Stimulated activated CD8-positive, alpha-beta memory T cell treated with anti-CD3 and anti-CD28 coated beads, Interleukin-4, amount 100 ng/mL, for 48 hours (primary cell): ENCODE measurements at regions not wholly inside any gene's neighbourhood (a gene's known extent, or its start where the extent isn't known, plus 50 kb on each side); places are given as distances from the start of the nearest gene placed in this dataset.

ENCODE experiments used
- DNase-seq: peaks from one replicate; pipeline ENCODE4 v3.0.0-alpha.2; 2020

DNA sequence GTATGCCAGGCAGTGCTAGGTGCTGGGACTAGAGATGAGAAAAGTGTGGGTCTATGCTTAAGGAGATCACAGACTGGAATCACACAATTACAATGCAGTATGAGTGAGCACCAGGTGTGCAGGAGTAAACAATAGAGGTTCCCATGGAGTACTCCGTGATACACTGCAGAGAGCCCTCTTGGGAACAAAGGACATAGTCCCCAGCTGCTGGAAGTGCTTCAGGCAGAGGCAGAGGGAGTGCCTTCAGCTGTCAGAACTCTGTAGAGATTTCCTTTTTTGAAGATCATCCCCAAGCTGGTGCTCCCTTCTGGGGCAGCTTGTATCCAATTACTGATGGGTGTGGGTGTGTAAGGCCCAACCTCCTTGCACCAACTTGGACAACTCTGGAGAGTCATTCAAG is 143.5 kb upstream of the PLET1 start:
- DNase-seq = no peak

GRCh38 chr11:112408517-112408916 is 147.9 kb upstream of the PLET1 start:
- no peak for DNase-seq

DNA sequence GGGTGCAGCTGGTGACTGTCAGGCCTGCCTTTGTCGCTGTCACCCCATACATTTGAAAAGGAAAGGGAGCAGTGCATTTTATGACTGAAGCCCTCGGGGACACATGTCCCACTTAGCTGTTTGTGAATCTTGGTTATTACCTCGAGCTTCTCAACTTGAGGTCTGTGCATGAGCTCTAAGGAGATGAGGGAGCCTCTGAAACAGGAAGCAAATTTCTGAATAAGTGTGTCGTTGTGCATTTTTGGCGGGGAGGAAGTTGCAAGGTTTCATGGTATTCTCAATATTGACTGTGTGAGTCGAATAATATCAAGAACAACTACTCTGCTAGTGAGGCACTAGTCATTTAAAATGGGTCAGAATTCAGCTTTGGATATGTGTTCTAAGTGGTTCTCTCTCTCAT is 149.7 kb upstream of the PLET1 start:
- DNase-seq = no peak

GRCh38 chr11:112412383-112412782 is 151.7 kb upstream of the PLET1 start:
- no peak for DNase-seq

- DNase-seq = no peak
Measured at GRCh38 chr11:112417339-112417738, 156.7 kb upstream of the PLET1 start.

DNA sequence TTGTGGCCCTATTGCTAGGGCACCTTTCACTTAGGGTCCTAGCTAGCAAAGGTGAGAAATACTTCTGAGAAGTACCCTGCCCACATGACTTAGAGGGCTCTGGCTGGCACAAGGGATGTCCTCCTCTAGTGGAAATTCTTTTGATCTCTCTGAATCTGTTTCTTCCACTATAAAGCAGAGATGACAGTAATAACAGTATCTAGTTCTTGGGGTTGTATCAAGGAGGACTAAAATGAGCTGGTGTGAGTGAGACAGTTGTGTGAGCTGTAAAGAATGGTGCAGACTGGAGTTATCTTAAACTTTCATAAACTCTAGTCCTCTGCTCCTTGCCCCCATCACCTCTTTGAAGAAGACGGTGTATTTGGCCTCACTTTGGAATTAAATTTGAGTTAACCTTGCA is 157.8 kb upstream of the PLET1 start:
- no peak for DNase-seq

DNA sequence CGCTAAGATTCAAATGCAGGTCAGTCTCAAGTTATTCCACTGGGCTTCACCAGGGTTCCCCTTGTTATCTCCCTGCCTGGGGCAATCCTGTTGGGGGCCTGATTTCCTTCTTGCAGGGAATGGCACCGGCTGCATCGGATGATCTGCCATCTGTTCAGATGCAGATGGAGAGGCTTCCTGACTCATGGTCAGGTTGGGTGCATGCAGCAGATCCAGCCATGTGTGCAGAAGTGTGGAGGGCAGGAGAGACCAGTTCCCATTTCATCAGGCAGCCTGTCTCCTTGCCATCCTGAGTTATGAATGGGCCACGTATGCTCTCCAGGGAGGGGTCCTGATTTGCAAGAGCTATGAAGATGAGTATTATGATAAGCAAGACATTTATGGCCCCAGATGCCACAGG is 161.2 kb upstream of the PLET1 start:
- no peak for DNase-seq

GRCh38 chr11:112425121-112425520 is 164.5 kb upstream of the PLET1 start:
- DNase-seq = no peak

DNA sequence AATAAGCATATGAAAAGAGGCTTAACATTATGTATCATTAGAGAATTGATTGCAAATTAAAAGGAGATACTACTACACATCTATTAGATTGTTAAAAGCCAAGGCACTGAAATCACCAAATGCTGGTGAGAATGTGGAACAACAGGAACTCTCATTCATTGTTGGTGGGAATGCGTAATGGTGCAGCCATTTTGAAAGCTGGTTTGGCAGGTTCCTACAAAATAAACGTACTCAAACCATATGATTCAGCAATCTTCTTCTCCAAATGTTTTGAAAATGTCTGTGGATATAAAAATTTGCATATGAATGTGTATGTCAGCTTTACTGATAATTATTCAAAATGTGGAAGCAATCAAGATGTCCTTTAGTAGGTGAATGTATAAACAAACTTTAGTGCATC is 176.4 kb upstream of the PLET1 start:
- no peak for DNase-seq

DNA sequence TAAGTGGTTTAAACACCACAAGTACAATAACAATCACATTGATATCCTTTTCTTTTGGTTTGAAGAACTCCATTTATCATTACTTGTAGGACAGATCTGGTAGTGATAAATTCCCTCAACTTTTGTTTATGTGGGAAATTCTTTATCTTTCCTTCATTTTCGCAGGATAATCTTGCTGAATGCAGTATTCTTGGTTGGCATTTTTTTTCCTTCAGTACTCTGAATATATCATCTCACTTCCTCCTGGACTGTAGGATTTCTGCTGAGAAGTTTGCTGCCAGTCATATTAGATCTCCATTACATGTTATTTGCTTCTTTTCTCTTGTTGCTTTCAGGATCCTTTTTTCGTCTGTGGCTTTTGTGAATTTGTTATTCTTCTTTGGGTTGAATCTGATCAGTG is 179.0 kb upstream of the PLET1 start:
- DNase-seq = no peak

DNA sequence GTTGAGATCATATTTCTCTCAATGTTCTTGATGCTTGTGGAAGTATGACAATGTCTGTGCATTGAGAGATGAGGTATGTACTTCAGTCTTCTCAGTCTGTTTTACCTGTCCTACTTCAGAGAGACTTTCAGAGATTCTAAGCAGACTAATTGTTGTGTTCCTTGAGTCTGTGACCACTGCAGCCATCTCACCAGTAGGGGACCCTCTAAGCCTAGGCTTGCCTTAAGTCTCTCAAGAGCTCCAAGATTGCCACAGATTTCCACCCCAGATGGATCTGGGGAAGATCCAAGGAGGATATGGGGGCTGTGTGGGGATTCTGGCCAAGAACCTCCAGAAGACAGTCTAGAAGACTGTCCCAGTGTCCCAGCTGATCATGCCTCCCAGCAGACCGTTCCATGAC is 179.9 kb upstream of the PLET1 start:
- DNase-seq = no peak

GRCh38 chr11:112448168-112448567 is 187.5 kb upstream of the PLET1 start:
- no peak for DNase-seq

DNA sequence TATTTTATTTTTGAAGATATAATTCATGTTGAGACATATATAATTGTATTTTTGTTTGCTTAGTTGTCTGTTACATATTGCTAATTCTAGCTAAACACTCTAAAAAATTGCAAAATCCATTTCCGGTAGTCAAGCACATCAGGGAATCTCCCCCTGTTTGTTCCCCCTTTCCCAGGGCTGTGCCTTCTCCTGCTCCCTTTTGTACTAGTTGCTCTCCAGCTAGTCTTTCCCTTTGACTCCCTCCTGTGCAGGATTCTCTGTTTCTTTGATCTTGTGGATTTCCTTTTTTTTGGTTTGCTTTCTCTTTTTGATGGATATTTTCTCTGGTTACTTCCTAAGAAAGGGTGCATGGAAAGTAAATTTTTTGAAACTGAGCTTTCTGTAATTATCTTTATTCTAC is 188.1 kb upstream of the PLET1 start:
- DNase-seq = no peak

GRCh38 chr11:112451250-112451649 is 190.6 kb upstream of the PLET1 start:
- DNase-seq = no peak

- DNase-seq = peak; percentile 70
Measured at GRCh38 chr11:112453601-112454577, 193.2 kb upstream of the PLET1 start.

- no peak for DNase-seq
Measured at GRCh38 chr11:112454841-112455240, 194.2 kb upstream of the PLET1 start.

DNA sequence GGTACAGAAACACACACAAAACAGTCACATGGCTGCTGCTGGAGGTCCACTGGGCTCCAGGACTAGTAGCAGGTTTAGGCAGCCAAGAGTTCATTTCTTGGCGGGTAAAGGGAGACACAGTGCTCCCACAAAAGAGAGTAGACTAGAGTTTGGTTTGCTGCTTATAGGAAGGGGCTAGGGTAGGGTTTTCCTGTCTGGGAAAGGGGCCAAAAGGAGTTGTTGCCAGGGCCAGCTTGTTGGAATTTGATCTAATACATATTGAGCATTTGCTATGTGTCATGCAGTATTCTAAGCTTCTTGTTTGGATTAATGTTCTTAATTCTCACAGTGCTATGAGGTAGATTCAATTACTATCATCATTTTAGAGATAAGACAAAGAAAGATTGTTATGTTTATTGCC is 195.1 kb upstream of the PLET1 start:
- DNase-seq = no peak

GRCh38 chr11:112457532-112457931 is 196.9 kb upstream of the PLET1 start:
- no peak for DNase-seq

DNA sequence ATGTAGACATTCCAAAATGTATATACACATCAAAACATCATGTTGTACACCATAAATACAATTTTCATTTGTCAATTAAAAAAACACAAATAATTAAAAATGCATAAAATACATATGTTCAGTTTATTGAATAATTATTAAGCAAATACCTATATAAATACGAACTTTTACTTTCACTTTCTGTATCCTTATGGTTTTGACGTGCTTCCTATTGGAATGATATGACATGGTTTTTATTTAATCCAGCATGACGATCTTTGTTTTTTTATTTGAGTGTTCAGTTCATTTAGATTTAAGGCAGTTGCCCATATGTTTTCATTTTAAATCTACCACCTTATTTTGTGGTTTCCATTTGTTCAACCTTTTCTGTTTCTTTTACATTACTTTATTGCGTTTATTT is 198.3 kb upstream of the PLET1 start:
- DNase-seq = no peak

GRCh38 chr11:112460141-112460540 is 199.5 kb upstream of the PLET1 start:
- DNase-seq = no peak

GRCh38 chr11:112464949-112465348 is 204.3 kb upstream of the PLET1 start:
- DNase-seq = no peak

DNA sequence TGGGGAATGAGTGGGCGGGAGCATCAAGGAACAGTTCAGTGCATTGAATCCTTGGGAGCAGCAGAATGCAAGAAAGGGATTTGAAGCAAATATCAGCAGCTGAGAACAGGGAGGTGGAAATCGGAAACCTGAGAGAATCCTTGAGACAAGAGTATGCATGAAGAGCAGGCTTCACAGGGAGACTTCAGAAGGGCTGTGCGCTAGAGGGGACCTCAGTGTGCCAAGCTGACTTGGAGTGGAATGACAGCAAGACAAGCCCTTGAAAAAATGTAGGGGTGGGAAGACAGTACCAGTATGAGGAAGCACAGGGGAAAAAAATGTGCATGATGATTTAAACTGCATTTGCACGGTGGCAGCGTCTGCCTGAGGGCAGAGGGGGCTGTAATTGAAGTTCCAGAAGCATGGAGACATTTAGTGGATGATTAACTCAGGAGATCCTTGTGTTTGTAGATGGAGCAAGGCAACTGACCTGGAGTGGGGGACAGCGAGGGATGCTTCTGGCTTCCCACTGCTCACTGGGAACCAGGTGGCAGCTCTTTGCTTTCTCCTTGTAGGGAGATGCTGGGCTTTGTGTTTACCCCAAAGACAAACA is 204.9 kb upstream of the PLET1 start:
- no peak for DNase-seq

DNA sequence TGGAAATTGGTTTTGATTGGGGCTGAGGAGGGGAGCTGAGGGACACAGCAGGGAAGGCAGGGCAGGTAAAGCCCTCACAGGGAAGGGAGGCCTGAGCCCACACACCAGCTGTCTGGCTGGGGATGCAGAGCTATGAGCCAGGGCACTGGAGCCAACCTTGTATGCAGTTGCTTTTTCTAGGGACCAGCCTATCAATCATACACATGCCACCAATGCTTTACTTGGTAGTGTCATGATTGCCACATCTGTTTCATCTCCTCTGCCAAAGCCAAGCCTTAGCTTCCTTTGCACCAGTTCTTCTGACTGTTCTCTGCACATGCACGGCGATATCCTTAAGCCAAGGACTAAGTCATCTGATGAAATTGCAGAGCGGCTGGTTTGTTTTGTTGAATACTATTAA is 207.1 kb upstream of the PLET1 start:
- no peak for DNase-seq

DNA sequence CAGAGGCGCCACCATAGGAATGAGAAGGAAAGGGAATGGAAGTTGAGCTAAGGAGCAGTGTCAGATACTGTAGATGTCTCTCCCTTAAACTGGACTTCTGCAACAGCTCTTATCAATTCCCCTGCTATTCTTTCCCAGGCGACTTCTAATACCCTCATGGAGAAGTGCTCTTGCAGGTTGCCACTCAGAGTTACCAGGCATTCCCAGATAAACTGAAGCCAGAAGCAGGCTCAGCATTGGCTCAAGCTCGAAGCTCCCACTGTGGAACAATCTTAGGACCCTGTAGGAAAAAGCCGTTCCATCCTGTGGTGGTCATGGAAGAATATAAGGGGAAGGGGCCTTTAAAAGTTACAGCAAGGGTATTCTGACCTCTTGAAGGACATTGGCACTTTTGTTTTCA is 208.7 kb upstream of the PLET1 start:
- DNase-seq = no peak

GRCh38 chr11:112470355-112470754 is 209.7 kb upstream of the PLET1 start:
- no peak for DNase-seq
